K562 (cell line): ENCODE measurements at regions not wholly inside any gene's neighbourhood (a gene's known extent, or its start where the extent isn't known, plus 50 kb on each side); places are given as distances from the start of the nearest gene placed in this dataset.

Experiments used
- CLOCK ChIP-seq: fragments of 250-450 bp; sonication (Bioruptor Pico); IDR thresholded peaks from 2 replicates; pipeline ENCODE4 v1.4.0; 2020; ENCODE audit warnings: mild to moderate bottlenecking, moderate library complexity, borderline replicate concordance
- FOXO4 ChIP-seq: fragments of 450-650 bp; formaldehyde crosslinking; IDR thresholded peaks from 2 replicates; pipeline ENCODE4 v1.4.0; 2020; ENCODE audit warnings: mild to moderate bottlenecking, moderate library complexity
- GTF3C2 ChIP-seq: IDR thresholded peaks from 3 replicates; pipeline ENCODE4 v1.6.1; 2011; ENCODE audit warnings: borderline replicate concordance, mild to moderate bottlenecking, moderate library complexity; ENCODE audit not compliant: insufficient read length; ENCODE audit errors: extremely low read depth
- HNRNPK ChIP-seq: fragments of 200-400 bp; formaldehyde crosslinking; IDR thresholded peaks from one replicate; pipeline ENCODE4 v1.6.1; 2018; ENCODE audit warnings: mild to moderate bottlenecking, low read depth, low read length; ENCODE audit not compliant: poor library complexity, severe bottlenecking
- MEIS2 ChIP-seq: fragments of 450-650 bp; IDR thresholded peaks from 2 replicates; pipeline ENCODE4 v1.6.1; 2014; ENCODE audit warnings: mild to moderate bottlenecking; ENCODE audit not compliant: partially characterized antibody
- REST ChIP-seq, 2 experiments: fragments of 450-650 bp; formaldehyde crosslinking in 1 of 2; IDR thresholded peaks; 2 replicates each; pipeline versions ENCODE4 v1.4.0 to v1.6.1; 2014 to 2020; ENCODE audit warnings: mild to moderate bottlenecking in 2 of 2, borderline replicate concordance in 1 of 2, low read depth in 1 of 2
- RFX1 ChIP-seq: fragments of 450-650 bp; IDR thresholded peaks from 2 replicates; pipeline ENCODE4 v1.6.1; 2016; ENCODE audit warnings: mild to moderate bottlenecking, moderate library complexity
- ZNF431 ChIP-seq: sonication (generic); formaldehyde crosslinking; IDR thresholded peaks from 2 replicates; pipeline ENCODE4 v1.8.0; 2022; ENCODE audit warnings: mild to moderate bottlenecking, missing genetic modification reagents

GRCh38 chr6:28791002-28791383, 132.8 kb downstream of the TRIM27 start (continued):
- TF ChIP-seq RFX1 (no peak), ZNF431 (CRISPR knock-in tag) (no peak), REST (IDR thresholded peaks at IDR 0.05; ENCODE audit: borderline replicate concordance) (no peak), REST (CRISPR knock-in tag; IDR thresholded peaks at IDR 0.05; ENCODE audit: low read depth) (no peak), GTF3C2 (no peak), FOXO4 (no peak), HNRNPK (no peak), CLOCK (CRISPR knock-in tag) (no peak), MEIS2 (no peak)
